ENCODE measurements at regions not wholly inside any gene's neighbourhood (a gene's known extent, or its start where the extent isn't known, plus 50 kb on each side); places are given as distances from the start of the nearest gene placed in this dataset.
A peak's percentile ranks its signal among the peaks of the same experiment; 100 is the strongest.
"Not testable (repeated sequence)": the region's sequence is repeated elsewhere in the genome, so short reads cannot be mapped to it uniquely, and the experiment has no call there.

DNA sequence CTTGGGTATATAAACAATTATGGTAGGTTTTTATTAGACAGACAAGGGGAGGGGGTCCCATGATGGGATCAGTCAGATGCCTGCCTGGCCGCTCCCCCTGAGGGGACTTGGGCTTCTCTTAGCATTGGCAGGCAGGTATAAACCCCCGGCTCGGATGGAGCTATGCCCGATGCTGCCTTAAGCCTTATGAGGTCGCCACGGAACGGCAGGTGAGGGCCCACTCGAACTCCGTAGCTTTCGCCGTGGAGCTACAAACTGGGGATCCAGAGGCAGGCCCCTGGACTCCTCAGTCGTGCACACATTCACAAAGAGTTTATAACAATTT is 148.8 kb downstream of the TRIM27 start:
- peaks cover 10 to 17% (median 11%) of the 10 kb centered on the region in 3 donors for H3K9me3 Mint-ChIP-seq
- H3K36me3 Mint-ChIP-seq, result peaks cover 4% of the 10 kb centered on the region
- peak overlapping the region in 2 of 4 donors; percentile 75 to 76 for H3K4me3 Mint-ChIP-seq
- peaks cover 88% of the 10 kb centered on the region for H3K27me3 Mint-ChIP-seq
- peaks cover 0 to 3% (median 0%) of the 10 kb centered on the region in 3 donors for H3K4me1 Mint-ChIP-seq
- peak overlapping the region; percentile 87 to 96 (median 90) for H3K27ac Mint-ChIP-seq

- H3K4me1 Mint-ChIP-seq, result peaks cover 0 to 3% (median 0%) of the 10 kb centered on the region in 3 donors
- H3K27ac Mint-ChIP-seq, result peak overlapping the region; percentile 68 to 96 (median 89)
- peaks cover 4% of the 10 kb centered on the region for H3K36me3 Mint-ChIP-seq
- H3K9me3 Mint-ChIP-seq, result peaks cover 10 to 21% (median 11%) of the 10 kb centered on the region in 3 donors
- H3K27me3 Mint-ChIP-seq, result peaks cover 90% of the 10 kb centered on the region
- peak overlapping the region in 1 of 4 donors; percentile 76 for H3K4me3 Mint-ChIP-seq
Measured at GRCh38 chr6:28775405-28776129, 148.2 kb downstream of the TRIM27 start.

DNA sequence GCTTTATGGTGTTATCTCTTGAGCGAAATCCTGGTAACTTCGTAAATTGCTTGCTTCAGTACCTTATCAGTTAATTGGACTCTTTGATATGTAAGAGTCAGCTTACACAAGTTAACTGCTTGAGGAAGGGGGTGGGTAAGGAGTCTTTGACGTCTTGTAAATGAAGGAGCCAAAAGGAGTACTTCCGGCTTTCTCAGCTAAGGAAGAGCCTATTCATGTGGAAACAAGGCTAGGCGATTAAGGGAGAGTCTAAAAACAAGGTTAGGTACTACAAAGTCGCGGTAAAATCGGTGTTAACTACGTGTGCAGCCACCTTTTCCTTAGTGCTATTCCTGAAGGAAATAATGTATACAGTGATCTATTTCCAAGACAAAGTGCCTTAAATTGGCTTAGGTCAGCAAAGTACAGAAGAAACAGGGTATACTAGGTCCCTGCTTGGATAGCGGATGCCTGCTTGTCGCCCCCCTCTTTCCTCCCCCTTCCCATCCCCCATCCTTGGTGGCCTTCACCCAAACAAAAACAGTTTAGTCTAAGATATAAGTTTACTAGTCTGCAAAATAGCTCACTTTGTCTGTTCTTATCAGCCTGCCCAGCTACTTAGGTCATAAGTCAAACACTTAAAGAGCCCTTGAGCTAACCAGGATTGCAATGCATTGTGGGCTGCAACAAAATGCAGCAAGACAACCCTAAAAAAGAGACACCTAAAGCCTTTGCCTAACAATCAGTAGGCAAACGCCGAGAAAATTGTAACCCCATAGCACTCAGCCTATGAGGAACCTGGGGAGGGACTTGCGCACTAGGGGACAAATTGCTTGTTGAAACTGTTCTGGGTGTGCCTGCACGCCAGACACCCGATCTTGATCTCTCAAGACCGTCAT is 147.3 kb downstream of the TRIM27 start:
- Mint-ChIP-seq H3K9me3 (peaks cover 10 to 27% (median 11%) of the 10 kb centered on the region in 3 donors), H3K27me3 (peaks cover 87% of the 10 kb centered on the region), H3K4me3 (peak overlapping the region in 2 of 4 donors; percentile 45 to 76), H3K27ac (peak overlapping the region in 2 of 3 donors; percentile 32 to 89), H3K4me1 (peaks cover 0 to 4% (median 3%) of the 10 kb centered on the region in 3 donors), H3K36me3 (peaks cover 4% of the 10 kb centered on the region)

- Mint-ChIP-seq H3K4me3 (peak overlapping the region in 2 of 4 donors; percentile 45 to 76), H3K36me3 (peaks cover 4% of the 10 kb centered on the region), H3K27me3 (peaks cover 84% of the 10 kb centered on the region), H3K9me3 (peaks cover 10 to 31% (median 14%) of the 10 kb centered on the region in 3 donors), H3K4me1 (peaks cover 3 to 10% (median 6%) of the 10 kb centered on the region in 3 donors), H3K27ac (peak overlapping the region in 2 of 3 donors; percentile 32 to 89)
Measured at GRCh38 chr6:28777147-28777461, 146.7 kb downstream of the TRIM27 start.

GRCh38 chr6:28782113-28782673 is 141.6 kb downstream of the TRIM27 start:
- H3K9me3 Mint-ChIP-seq, result peaks cover 16 to 43% (median 31%) of the 10 kb centered on the region in 3 donors
- peaks cover 69% of the 10 kb centered on the region for H3K27me3 Mint-ChIP-seq
- H3K36me3 Mint-ChIP-seq, result peaks cover 10% of the 10 kb centered on the region

DNA sequence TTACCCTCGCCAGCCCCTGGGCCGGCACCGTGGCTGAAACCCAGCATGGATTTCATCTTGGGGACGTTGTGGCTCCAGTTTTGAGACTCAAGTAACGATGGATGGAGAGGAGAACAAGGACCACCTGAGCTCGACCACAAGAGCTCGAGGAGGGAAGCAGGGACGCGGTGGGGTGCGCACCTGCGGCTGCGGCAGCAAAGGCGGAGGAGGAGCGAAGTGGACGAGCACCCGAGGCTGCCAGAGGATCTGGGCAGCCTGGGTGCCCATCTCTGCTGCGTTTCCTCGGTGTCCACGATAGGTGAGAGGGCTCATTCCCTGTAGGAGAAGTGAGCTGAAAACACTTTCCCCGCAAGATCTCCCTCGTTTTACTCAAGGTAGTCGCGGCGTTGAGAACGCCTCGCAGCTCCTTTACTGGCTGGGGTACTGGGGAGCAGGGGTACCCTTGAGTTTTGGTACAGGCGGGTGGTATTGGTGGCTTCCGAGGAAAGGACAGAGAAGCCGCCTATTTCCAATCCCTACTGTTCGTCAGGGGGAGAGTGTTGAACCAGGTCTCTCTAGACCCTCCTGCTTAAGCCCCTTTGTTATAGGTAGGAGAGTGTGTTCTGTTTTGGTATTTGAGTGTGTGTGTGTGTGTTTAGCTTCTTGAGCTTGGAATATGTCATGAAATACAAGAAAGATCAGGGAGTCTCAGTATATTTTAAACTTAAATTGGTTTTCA is 137.7 kb downstream of the TRIM27 start:
- Mint-ChIP-seq H3K27ac (peak overlapping the region in 2 of 3 donors; percentile 23 to 52), H3K9me3 (peaks cover 18 to 44% (median 38%) of the 10 kb centered on the region in 3 donors), H3K36me3 (peaks cover 11% of the 10 kb centered on the region), H3K4me3 (peak overlapping the region in 2 of 4 donors; percentile 11 to 37), H3K4me1 (peaks cover 12 to 21% (median 13%) of the 10 kb centered on the region in 3 donors), H3K27me3 (peaks cover 76% of the 10 kb centered on the region)

More at GRCh38 chr6:28782113-28782673, 141.6 kb downstream of the TRIM27 start:
- peak overlapping the region in 3 of 4 donors; percentile 69 to 92 (median 81) for H3K4me3 Mint-ChIP-seq
- H3K27ac Mint-ChIP-seq, result peak overlapping the region in 2 of 3 donors; percentile 18 to 90
- peaks cover 4 to 18% (median 6%) of the 10 kb centered on the region in 3 donors for H3K4me1 Mint-ChIP-seq

- peaks cover 17 to 33% (median 30%) of the 10 kb centered on the region in 3 donors for H3K9me3 Mint-ChIP-seq
- peak overlapping the region; percentile 52 to 93 (median 67) for H3K27ac Mint-ChIP-seq
- peaks cover 7% of the 10 kb centered on the region for H3K36me3 Mint-ChIP-seq
- peak overlapping the region; percentile 12 to 84 (median 42) for H3K4me3 Mint-ChIP-seq
- peaks cover 6 to 12% (median 10%) of the 10 kb centered on the region in 3 donors for H3K4me1 Mint-ChIP-seq
- H3K27me3 Mint-ChIP-seq, result peaks cover 81% of the 10 kb centered on the region
Measured at GRCh38 chr6:28789553-28790083, 134.2 kb downstream of the TRIM27 start.

GRCh38 chr6:28791002-28791383 is 132.8 kb downstream of the TRIM27 start:
- H3K27ac Mint-ChIP-seq, result peak overlapping the region in 2 of 3 donors; percentile 52 to 76
- peaks cover 6 to 20% (median 10%) of the 10 kb centered on the region in 3 donors for H3K4me1 Mint-ChIP-seq
- H3K36me3 Mint-ChIP-seq, result peaks cover 6% of the 10 kb centered on the region
- H3K27me3 Mint-ChIP-seq, result peaks cover 84% of the 10 kb centered on the region
- peak overlapping the region in 1 of 4 donors; percentile 58 for H3K4me3 Mint-ChIP-seq
- peaks cover 15 to 37% (median 25%) of the 10 kb centered on the region in 3 donors for H3K9me3 Mint-ChIP-seq

- Mint-ChIP-seq H3K4me3 (peak overlapping the region in 2 of 4 donors; percentile 2 to 13), H3K27ac (peak overlapping the region in 2 of 3 donors; percentile 25 to 93), H3K4me1 (peaks cover 4 to 17% (median 4%) of the 10 kb centered on the region in 3 donors), H3K9me3 (peaks cover 10 to 31% (median 18%) of the 10 kb centered on the region in 3 donors), H3K27me3 (peaks cover 81% of the 10 kb centered on the region), H3K36me3 (peaks cover under 1% of the 10 kb centered on the region)
Measured at GRCh38 chr6:28794175-28795002, 129.4 kb downstream of the TRIM27 start.

DNA sequence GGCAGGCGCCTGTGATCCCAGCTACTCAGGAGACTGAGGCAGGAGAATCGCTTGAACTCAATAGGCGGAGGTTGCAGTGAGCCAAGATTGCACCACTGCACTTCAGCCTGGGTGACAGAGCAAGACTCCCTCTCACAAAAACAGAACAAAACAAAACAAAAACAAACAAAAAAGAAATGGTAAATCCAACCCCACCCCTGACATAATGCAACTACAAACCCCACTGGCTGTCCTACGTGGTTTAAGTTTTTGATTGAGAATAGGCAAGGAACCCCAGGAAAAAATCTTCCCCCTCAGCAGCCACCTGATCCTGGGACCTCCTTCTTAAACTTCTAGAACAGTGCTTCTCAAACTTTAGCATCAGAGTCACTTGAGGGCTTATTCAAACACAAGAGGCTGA is 123.1 kb downstream of the TRIM27 start:
- not testable (repeated sequence) for H3K27ac Mint-ChIP-seq, H3K4me3 Mint-ChIP-seq, H3K36me3 Mint-ChIP-seq, H3K4me1 Mint-ChIP-seq
- Mint-ChIP-seq H3K9me3 (peaks cover 2 to 13% (median 5%) of the 10 kb centered on the region in 3 donors), H3K27me3 (peaks cover 59% of the 10 kb centered on the region)

- H3K9me3 Mint-ChIP-seq, result peaks cover under 1 to 8% (median 5%) of the 10 kb centered on the region in 3 donors
- H3K4me3 Mint-ChIP-seq, result no peak overlapping the region
- peak overlapping the region in 2 of 3 donors; percentile 11 to 55 for H3K27ac Mint-ChIP-seq
- H3K4me1 Mint-ChIP-seq, result peaks cover 0 to 4% (median 0%) of the 10 kb centered on the region in 3 donors
- H3K27me3 Mint-ChIP-seq, result peaks cover 47% of the 10 kb centered on the region
- H3K36me3 Mint-ChIP-seq, result peaks cover 2% of the 10 kb centered on the region
Measured at GRCh38 chr6:28802417-28803336, 121.1 kb downstream of the TRIM27 start.

DNA sequence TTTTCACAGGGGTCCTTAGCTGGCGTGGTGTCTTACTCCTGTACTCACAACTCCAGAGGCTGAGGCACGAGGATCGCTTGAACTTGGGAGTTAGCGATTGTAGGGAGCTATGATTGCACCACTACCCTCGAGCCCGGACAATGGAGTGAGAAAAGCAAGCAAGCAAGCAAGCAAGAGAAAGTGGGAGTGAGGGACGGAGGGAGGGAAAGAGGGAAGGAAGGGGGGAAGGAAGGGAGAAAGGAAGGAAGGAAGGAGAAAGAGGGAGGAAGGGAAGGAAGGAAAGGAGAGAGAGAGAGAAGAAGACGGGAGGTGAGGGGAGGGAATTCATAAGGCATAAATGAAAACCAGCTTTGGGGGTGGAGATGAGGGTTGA is 120.5 kb downstream of the TRIM27 start:
- Mint-ChIP-seq H3K36me3 (peaks cover 2% of the 10 kb centered on the region), H3K4me1 (peaks cover 0 to 4% (median 0%) of the 10 kb centered on the region in 3 donors), H3K27ac (peak overlapping the region in 1 of 3 donors; percentile 11), H3K4me3 (no peak overlapping the region), H3K27me3 (peaks cover 49% of the 10 kb centered on the region), H3K9me3 (peaks cover 3 to 14% (median 5%) of the 10 kb centered on the region in 3 donors)

Measured in IgD-negative memory B cell (primary cell).